Right kidney (tissue), 1 donor: ENCODE measurements at regions not wholly inside any gene's neighbourhood (a gene's known extent, or its start where the extent isn't known, plus 50 kb on each side); places are given as distances from the start of the nearest gene placed in this dataset.

Experiments
- DNase-seq: peaks from one replicate; pipeline ENCODE4 v3.0.0-alpha.2; 2016

GRCh38 chr17:79314617-79315357, 240.2 kb downstream of the ENGASE start:
- no peak for DNase-seq

DNA sequence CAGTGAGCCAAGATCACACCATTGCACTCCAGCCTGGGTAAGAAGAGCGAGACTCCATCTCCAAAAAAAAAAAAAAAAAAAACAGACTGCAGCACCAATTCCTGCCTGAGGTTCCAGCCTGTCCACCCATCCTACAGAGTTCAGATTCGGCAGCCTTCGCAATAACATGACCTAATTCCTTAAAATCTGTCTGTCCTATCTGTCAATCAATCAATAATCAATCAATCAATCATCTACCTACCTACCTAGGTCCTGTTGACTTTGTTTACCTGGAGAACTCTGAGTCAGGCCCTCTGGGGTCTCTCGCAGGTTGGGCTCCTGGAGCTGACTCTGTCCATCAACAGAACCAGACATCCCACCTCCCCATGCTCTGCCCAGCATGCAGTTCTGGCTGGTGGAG, 236.7 kb downstream of the ENGASE start:
- no peak for DNase-seq

- no peak for DNase-seq
These were observed 232.0 kb downstream of the ENGASE start for GRCh38 chr17:79306424-79307318.

DNA sequence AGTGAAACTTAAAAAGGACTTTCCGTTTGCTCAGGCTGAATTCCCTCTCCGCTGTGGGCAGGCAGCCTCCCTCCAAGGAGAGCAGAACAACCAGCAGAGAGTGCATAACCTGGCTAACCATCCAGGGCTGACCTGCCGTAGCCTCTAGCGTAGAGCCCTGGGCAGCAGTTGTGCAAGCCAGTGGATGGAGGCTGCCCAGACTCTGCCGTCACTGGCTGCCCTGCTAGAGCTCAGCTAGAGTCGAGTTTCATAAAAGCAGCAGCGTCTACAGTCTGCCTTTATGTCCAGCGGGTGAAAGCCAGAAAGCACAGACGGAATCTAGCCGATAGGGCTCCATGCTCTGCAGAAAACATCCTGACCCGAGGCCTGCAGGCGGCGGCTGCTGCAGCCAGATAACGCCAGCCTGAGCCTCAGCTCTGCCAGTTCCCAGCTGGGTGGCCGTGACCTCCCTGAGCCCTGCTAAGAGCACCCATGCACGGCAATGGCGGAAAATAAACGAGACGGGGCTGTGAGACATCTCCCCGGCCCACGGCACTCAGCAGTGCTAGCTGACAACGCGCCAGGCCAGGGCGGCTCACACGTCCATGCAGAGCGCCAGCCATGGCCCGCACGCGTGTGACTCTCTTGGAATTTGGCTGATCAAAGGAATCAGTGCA, 231.3 kb downstream of the ENGASE start:
- peak; percentile 66 for DNase-seq

GRCh38 chr17:79305376-79305767, 230.7 kb downstream of the ENGASE start:
- peak; percentile 42 for DNase-seq

DNA sequence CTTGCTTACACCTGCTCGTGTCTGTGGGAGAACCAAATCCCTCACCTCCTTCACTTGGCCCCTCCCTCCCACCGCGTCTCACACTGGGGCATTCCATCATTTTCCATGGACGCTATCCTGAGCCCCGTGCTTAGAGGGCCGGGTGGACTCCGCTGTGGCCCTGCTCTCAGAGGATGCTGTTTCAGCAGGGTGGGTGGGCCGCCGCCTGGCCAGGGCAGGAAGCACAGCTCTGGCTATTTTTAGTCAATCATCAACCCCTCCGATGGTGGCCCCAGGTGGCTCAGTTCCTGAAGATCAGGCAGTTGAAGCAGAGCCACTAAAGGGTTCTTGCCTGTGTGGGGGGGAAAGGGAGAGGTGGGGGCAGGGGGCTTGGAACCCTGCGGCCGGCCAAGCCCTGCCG, 230.3 kb downstream of the ENGASE start:
- no peak for DNase-seq

DNA sequence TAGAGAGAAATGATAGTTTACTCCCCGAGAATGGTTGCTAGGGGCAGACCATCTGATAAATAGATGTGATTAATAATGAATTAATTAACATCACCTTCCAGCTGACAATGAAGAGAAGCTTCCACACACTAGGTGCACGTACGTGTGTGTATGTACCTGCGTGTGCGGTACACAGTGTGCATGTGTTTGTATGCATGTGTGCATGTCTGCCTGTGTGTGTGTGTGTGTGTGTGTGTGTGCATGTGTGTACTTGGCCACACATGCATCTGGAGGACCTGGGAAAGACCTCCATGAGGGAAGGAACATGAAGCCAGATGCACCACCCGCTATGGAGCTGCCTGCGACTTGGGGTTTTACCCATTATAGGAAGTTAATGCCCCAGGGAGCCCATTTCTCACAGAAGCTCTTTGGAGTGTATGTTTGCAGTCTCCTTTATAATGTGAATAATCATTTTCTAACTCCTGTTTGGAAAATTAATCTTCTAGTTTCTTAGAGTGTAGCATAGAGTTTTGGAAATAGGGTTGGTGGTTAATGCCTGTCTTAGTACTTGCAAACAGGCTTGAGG, 229.1 kb downstream of the ENGASE start:
- no peak for DNase-seq

DNA sequence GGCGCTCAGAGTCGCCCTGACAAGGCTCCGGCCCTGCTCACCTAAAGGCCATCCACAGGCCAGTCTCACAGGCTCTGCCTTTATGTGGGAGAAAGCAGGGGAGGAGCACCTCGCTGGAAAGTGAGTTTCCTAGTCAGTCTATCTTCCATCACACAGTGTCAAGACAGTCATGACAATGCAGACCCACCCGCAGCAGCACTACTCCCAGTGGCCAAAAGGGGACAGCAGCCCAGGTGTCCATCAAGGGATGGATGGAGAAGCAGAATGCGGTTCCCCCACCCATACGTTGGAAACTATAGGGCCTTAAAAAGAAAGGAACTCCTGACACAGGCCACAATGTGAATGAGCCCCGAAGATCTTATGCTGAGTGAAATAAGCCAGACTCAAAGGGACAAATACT, 226.8 kb downstream of the ENGASE start:
- no peak for DNase-seq

DNA sequence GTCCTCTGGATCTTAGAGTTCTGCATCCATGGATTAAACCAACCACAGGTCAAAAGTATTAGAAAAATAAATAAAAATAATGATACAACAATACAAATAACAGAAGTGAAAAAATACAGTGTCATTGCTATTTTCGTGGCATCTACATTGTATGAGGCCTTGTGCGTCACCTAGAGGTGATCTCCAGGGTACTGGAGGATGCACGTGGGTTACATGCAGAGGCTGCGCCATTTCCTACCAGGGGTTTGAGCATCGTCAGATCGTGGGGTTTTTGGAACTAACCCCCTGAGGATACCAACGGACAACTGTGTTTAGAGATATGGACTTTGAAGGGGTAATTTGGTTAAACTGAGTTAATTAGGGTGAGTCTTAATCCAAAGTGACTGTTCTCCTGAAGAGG, 224.7 kb downstream of the ENGASE start:
- no peak for DNase-seq

GRCh38 chr17:79298799-79299198, 224.2 kb downstream of the ENGASE start:
- no peak for DNase-seq

GRCh38 chr17:79296243-79296642, 221.6 kb downstream of the ENGASE start:
- no peak for DNase-seq

DNA sequence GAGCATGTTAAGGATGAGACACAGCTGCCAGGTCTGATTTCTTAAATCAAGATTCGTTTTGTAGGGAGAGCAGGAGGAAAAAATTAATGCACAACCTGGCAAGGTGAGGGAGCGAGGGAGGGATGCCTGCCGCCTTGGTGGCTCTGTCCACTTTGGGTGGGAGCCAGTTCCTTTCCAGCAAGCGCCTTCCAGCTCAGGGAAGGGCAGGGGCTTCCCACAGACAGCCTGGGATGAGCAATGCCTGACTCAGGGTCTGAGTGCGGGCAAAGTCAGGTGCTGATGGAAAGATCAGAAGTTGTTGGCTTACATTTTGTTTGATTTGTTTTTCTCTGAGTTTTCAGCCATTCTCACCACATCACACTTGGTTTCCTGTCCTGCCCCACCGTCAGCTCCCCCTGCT, 220.7 kb downstream of the ENGASE start:
- DNase-seq, result no peak

GRCh38 chr17:79294459-79295071, 219.9 kb downstream of the ENGASE start:
- DNase-seq, result peak; percentile 67

- DNase-seq, result no peak
These were observed 217.9 kb downstream of the ENGASE start for GRCh38 chr17:79292501-79292900.

DNA sequence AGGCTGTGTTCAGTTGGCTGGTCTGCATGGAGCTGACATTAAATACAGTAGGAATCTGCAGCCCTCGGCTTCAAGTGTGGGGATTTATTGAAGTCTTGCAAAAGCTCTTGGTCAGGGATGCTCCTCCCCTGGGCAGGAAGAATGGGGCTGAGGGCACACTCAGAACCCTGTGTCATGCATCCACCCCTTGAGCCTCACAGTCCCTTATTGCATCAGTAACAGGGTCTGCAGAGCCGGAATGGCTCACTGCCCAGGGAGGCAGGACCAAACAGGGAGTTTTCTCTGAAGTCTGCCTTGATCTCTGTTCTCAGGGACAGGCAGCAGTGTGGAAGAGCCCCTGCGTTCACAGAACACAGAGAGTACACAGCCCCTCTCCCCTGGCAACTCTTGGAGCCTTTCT, 216.8 kb downstream of the ENGASE start:
- no peak for DNase-seq

- DNase-seq, result no peak
These were observed 216.1 kb downstream of the ENGASE start for GRCh38 chr17:79290726-79291125.

GRCh38 chr17:79288950-79289349, 214.3 kb downstream of the ENGASE start:
- no peak for DNase-seq

GRCh38 chr17:79286440-79286839, 211.8 kb downstream of the ENGASE start:
- DNase-seq, result no peak

- no peak for DNase-seq
These were observed 211.3 kb downstream of the ENGASE start for GRCh38 chr17:79285973-79286372.

- no peak for DNase-seq
These were observed 207.7 kb downstream of the ENGASE start for GRCh38 chr17:79282294-79282693.

DNA sequence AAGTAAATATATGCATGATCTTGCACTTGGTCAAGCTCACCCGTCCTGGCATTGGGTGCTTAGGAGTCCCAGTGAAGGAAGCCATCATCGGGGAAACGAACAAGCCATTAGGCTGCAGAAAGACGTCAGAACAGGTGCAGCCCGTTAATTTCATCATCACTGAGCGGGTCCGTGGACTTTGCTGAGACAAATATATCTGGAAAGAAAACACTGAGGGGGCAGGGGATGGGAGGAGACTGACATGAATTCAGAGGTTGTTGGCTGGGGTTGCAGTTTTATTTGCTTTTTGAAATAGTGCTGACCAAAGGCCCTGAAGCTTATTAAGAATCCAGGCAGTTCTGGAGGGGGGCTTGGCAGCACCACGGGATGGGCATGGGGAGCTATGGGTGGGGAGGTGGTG, 207.2 kb downstream of the ENGASE start:
- DNase-seq, result no peak

DNA sequence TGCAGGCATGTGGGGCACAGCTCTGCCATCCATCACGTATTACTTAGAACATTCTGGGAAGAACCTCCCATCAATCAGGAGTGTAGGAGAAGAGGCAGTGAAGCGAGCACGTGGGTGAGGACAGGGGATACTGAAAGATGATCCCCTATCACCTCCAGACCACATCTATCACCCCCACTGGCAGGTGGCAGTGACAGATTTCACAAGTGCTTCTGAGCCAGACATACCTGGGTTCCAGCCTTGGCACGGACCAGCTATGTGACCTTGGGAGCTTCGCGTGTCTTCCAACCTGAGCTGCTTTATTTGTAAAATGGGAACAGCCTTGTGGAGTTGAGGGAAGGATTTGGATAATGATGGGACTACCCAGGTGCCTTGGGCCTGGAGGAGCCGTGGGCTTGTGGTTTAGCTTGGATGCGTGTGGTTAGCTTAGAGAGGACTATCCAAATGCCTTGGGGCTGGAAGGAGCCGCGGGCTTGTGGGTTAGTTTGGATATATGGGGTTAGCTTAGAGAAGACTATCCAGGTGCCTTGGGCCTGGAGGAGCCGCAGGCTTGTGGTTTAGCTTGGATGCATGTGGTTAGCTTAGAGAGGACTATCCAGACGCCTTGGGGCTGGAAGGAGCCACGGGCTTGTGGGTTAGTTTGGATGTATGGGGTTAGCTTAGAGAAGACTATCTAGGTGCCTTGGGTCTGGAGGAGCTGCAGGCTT, 206.4 kb downstream of the ENGASE start:
- no peak for DNase-seq
